GM12874 (cell line): ENCODE measurements at regions not wholly inside any gene's neighbourhood (a gene's known extent, or its start where the extent isn't known, plus 50 kb on each side); places are given as distances from the start of the nearest gene placed in this dataset.

ENCODE experiments used
- CTCF ChIP-seq: IDR thresholded peaks from 2 replicates; pipeline ENCODE4 v1.5.1; 2011; ENCODE audit warnings: low read depth, mild to moderate bottlenecking, control low read depth, low read length, moderate library complexity; ENCODE audit not compliant: insufficient read depth

GRCh38 chr4:115648786-115649185, 535.4 kb upstream of the NDST4 start:
- TF ChIP-seq CTCF: no peak

DNA sequence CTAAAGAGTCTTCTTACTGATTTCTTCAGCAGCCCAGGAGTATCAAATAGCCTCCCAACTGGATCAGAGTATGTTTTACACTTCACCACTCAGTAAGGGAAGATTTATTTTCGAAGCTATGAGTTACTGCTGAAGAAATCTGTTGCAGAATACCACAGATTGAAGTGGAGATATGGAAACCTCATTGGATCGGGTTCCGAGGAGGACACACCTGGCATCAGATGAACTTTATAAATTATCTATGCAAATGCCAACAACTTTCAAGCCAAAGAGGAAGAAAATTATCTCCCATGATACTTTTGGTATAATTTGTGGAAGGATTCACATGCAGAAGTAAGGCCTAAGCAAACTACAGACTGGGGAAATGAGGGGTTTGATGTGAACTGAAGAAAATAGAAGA, 515.9 kb upstream of the NDST4 start:
- no peak for TF ChIP-seq CTCF

DNA sequence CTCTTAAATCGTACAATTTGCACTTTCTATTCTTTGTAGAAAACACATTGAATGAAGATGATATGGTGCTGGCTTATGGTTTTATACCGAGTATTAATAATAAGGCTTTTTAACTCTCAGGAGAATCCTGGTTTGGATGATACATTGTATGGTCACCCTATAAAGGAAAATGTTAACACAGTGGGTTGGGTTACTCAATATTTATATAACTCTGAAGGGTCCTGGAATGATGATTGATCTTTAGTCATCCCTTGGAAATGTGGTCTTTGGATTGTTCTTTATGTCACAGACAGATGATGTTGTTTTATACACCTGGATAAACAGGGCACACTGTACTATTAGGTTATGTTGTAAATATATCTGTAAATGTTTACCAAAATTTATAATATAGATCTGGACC, 496.2 kb upstream of the NDST4 start:
- TF ChIP-seq CTCF: no peak

- no peak for TF ChIP-seq CTCF
Observed at GRCh38 chr4:115607311-115607710, 493.9 kb upstream of the NDST4 start.

GRCh38 chr4:115596265-115597001, 483.0 kb upstream of the NDST4 start:
- no peak for TF ChIP-seq CTCF

DNA sequence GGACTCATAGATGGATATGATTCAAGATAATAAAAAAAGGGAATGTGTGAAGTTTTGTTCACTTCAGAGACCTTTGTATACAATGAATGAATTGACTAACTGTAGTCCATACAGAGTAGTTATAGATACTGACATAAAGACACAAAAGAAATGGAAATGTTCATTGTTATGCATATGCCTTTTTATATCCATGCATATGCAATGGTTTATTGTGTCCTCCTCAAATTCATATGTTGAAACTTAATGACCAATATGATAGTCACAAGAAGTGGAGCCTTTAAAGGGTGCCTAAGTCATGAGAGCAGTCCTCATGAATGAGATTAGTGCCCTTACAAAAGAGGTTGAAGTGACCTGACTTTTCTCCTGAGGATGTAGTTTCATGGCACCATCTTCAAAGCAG, 467.5 kb upstream of the NDST4 start:
- no peak for TF ChIP-seq CTCF

- TF ChIP-seq CTCF: no peak
Observed at GRCh38 chr4:115575851-115576250, 462.4 kb upstream of the NDST4 start.
